GM12878 (cell line): ENCODE measurements at regions not wholly inside any gene's neighbourhood (a gene's known extent, or its start where the extent isn't known, plus 50 kb on each side); places are given as distances from the start of the nearest gene placed in this dataset.

Source experiments
- ATAC-seq: fragments of 200-7000 bp; cut with Tn5 transposase; 3 replicates; pipeline ENCODE4 v1.9.1; 2020; ENCODE audit warnings: mild to moderate bottlenecking, moderate library complexity
- BruUV-seq: library from RNA; stranded (reverse); fragments of 400-500 nt; replicated peaks from 2 replicates; lab custom pipeline; 2021; lab: Mats Ljungman, UMichigan
- CTCF ChIA-PET: fragments of 300-600 bp; sonication (Branson Sonifier 250); formaldehyde crosslinking; extraction: SDS; loops from one replicate; lab custom pipeline; 2021; ENCODE audit warnings: inconsistent platforms; lab: Yijun Ruan, JAX
- POLR2A ChIA-PET: fragments of 350-600 bp; formaldehyde crosslinking; extraction: SDS; loops from one replicate; lab custom pipeline; 2021; ENCODE audit warnings: inconsistent platforms; lab: Charles Lee
- RAD21 ChIA-PET: fragments of 300-600 bp; sonication (Branson Sonifier 250); formaldehyde crosslinking; loops from one replicate; lab custom pipeline; 2023; ENCODE audit warnings: antibody characterized with exemption; ENCODE audit not compliant: unreplicated experiment; lab: Charles Lee
- SMC1A ChIA-PET: fragments of 300-600 bp; sonication (Branson Sonifier 250); formaldehyde crosslinking; loops from one replicate; lab custom pipeline; 2023; ENCODE audit not compliant: unreplicated experiment, uncharacterized antibody; lab: Charles Lee
- DNase-seq: peaks from one replicate; pipeline ENCODE4 v3.0.0-alpha.2; 2011; ENCODE audit warnings: low read depth, low spot score
- FAIRE-seq: peaks from 3 replicates; lab custom pipeline; 2011; peaks lifted over from hg19 to GRCh38; lab: Jason Lieb, UNC
- H2AFZ ChIP-seq: 2 replicates; pipeline ENCODE4 v1.6.0; 2011; ENCODE audit warnings: low read depth, low read length, control low read depth; ENCODE audit not compliant: control insufficient read depth
- H3K27ac ChIP-seq: 2 replicates; pipeline ENCODE4 v1.5.1; 2011; ENCODE audit warnings: control low read depth; ENCODE audit not compliant: control insufficient read depth, insufficient read depth
- H3K27me3 ChIP-seq, 2 experiments: replicated peaks in 1 of 2; 2 replicates each; pipeline versions ENCODE4 v1.6.0 to v1.6.1; 2011; ENCODE audit warnings: low read length in 1 of 2; ENCODE audit not compliant: control insufficient read depth in 2 of 2, insufficient read depth in 2 of 2
- H3K36me3 ChIP-seq, 2 experiments: 2 replicates each; pipeline ENCODE4 v1.5.1; 2011; ENCODE audit warnings: low read length in 1 of 2; ENCODE audit not compliant: control insufficient read depth in 2 of 2, insufficient read depth in 2 of 2
- H3K4me1 ChIP-seq: 2 replicates; pipeline ENCODE4 v1.6.1; 2011; ENCODE audit warnings: mild to moderate bottlenecking, low read length, moderate library complexity, mixed read lengths; ENCODE audit not compliant: control insufficient read depth, insufficient read depth
- H3K4me2 ChIP-seq: 2 replicates; pipeline ENCODE4 v1.6.0; 2011; ENCODE audit warnings: control low read depth; ENCODE audit not compliant: control insufficient read depth, insufficient read depth
- H3K4me3 ChIP-seq: fragments of 200-600 bp; sonication (generic); 2 replicates; pipeline ENCODE4 v1.5.1; 2016
- H3K79me2 ChIP-seq: 2 replicates; pipeline ENCODE4 v1.6.0; 2011; ENCODE audit warnings: low read length; ENCODE audit not compliant: control insufficient read depth, insufficient read depth
- H3K9ac ChIP-seq: 2 replicates; pipeline ENCODE4 v1.8.0; 2011; ENCODE audit warnings: low read length, control low read depth, mixed read lengths; ENCODE audit not compliant: control insufficient read depth, insufficient read depth
- H3K9me3 ChIP-seq: replicated peaks from 3 replicates; pipeline ENCODE4 v1.5.1; 2011; ENCODE audit warnings: mild to moderate bottlenecking, low read length; ENCODE audit not compliant: control insufficient read depth, insufficient read depth
- H4K20me1 ChIP-seq: 2 replicates; pipeline ENCODE4 v1.6.0; 2011; ENCODE audit not compliant: control insufficient read depth, insufficient read depth
- CBX3 ChIP-seq: fragments of 200-600 bp; sonication (generic); IDR thresholded peaks from 2 replicates; pipeline ENCODE4 v1.6.1; 2016; ENCODE audit warnings: low read depth, borderline replicate concordance
- EGR1 ChIP-seq, 2 experiments: IDR thresholded peaks; 1 replicate in 1 of 2; 2 replicates in 1 of 2; pipeline ENCODE4 v1.6.1; 2011 to 2012; ENCODE audit warnings: low read depth in 2 of 2, low read length in 2 of 2, borderline replicate concordance in 1 of 2, mild to moderate bottlenecking in 1 of 2, moderate library complexity in 1 of 2
- GATAD2B ChIP-seq: fragments of 450-650 bp; conservative IDR thresholded peaks from 2 replicates; pipeline ENCODE4 v1.6.1; 2017; ENCODE audit warnings: low read depth, mild to moderate bottlenecking, moderate library complexity
- HCFC1 ChIP-seq: fragments of 150-350 bp; IDR thresholded peaks from 2 replicates; pipeline ENCODE4 v1.6.1; 2014; ENCODE audit warnings: low read length
- HDAC2 ChIP-seq: fragments of 200-600 bp; sonication (generic); IDR thresholded peaks from 2 replicates; pipeline ENCODE4 v1.6.1; 2017
- KAT2A ChIP-seq: conservative IDR thresholded peaks from 2 replicates; pipeline ENCODE4 v1.6.1; 2011; ENCODE audit warnings: low read depth, low read length; ENCODE audit not compliant: control insufficient read depth
- KDM1A ChIP-seq: fragments of 200-600 bp; sonication (generic); IDR thresholded peaks from 2 replicates; pipeline ENCODE4 v1.6.1; 2016; ENCODE audit warnings: borderline replicate concordance
- PML ChIP-seq: IDR thresholded peaks from 2 replicates; pipeline ENCODE4 v1.6.1; 2012; ENCODE audit warnings: low read length, inconsistent platforms
- RFX5 ChIP-seq: IDR thresholded peaks from 2 replicates; pipeline ENCODE4 v1.6.1; 2011; ENCODE audit warnings: low read depth, low read length, improper control_type of control experiment
- TBL1XR1 ChIP-seq: IDR thresholded peaks from 2 replicates; pipeline ENCODE4 v1.6.1; 2012; ENCODE audit warnings: low read depth, low read length, improper control_type of control experiment
- YBX1 ChIP-seq: fragments of 450-650 bp; IDR thresholded peaks from 2 replicates; pipeline ENCODE4 v1.6.1; 2016; ENCODE audit warnings: antibody characterized with exemption
- ZNF207 ChIP-seq: fragments of 450-650 bp; IDR thresholded peaks from 2 replicates; pipeline ENCODE4 v1.6.1; 2014; ENCODE audit warnings: antibody characterized with exemption, mild to moderate bottlenecking, borderline replicate concordance
- WGBS: methylation state at CpG from one replicate; pipeline ENCODE4 v1.1.6; 2016; ENCODE audit warnings: low lambda C conversion rate; ENCODE audit not compliant: insufficient replicate concordance, insufficient coverage; ENCODE audit errors: missing lambda C conversion rate; 5-methylcytosine and 5-hydroxymethylcytosine counted together
- in situ Hi-C: fragments of 300-500 bp; cut with MboI; formaldehyde crosslinking; loops from 9 replicates; pipeline ENCODE4 v1.14.3; 2018; ENCODE audit warnings: mixed read lengths
- intact Hi-C: fragments of 100-400 bp; cut with micrococcal nuclease; formaldehyde crosslinking; loops from one replicate; pipeline ENCODE4 v1.14.2; 2022; ENCODE audit not compliant: unreplicated experiment
- TF ChIP-seq, protein P1 (sequence below): fragments of 450-650 bp; IDR thresholded peaks from 2 replicates; pipeline ENCODE4 v1.6.1; 2017; ENCODE audit warnings: mild to moderate bottlenecking

DNA sequence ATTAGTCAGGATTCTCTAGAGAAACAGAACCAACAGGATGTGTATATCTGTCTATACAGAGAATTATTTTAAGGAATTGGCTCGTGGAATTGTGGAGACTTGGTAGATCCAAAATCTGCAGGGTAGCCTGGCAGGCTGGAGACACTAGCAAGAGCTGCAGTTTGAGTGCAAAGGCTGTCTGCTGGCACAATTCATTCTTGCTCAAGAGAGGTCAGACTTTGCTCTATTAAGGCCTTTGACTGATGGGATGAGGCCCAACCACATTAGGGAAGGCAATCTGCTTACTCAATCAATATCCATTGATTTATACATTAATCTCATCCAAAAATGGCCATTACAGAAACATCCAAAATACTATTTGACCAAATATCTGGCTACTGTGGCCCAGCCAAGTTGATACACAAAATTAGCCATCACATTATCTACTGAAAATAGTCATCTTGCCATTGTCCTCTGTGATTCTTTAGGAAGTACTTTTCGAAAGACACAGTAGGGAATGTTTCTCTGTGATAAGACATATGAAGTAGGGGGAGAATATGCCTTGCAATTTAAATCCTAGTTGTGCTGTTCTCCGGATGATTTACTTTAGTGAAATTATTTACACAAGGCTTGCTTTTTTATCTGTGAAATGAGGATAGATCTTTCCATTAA lies 873.8 kb downstream of the ROBO2 start (continued):
- no peak for TF ChIP-seq GATAD2B
- no peak for TF ChIP-seq PML
- no peak for TF ChIP-seq YBX1
- no peak for TF ChIP-seq KDM1A
- no peak for TF ChIP-seq ZNF207
- TF ChIP-seq, all 136 proteins: peak for 0

DNA sequence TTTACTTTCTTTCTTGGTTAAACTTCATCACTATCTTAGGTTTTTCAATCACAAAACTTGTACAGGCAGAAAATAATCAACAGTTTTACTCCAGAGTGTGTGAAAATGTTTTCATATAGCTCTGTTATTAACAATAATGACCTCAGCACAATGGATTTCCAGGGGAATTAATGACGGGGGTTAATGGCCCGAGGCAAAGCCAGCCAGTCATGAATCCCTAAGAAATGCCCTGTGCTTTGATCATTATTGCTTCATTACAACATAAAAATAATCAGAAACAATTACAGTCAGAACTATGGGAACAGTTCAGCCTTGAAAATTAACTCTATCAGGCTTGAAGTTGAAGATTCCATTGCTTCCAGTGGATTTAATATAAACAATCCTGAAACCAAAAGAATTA lies 875.4 kb downstream of the ROBO2 start:
- no TSS peak for BruUV-seq
- FAIRE-seq (no peak), ATAC-seq (no peak), DNase-seq (no peak)
- 21% methylated on average over 2 of the region's 2 CpGs for WGBS
- no peaks in the 10 kb centered on the region for H3K36me3 ChIP-seq
- SMC1A ChIA-PET = no interaction called here
- H2AFZ ChIP-seq = no peak overlapping the region
- TF ChIP-seq EGR1 (IDR thresholded peaks at IDR 0.05; ENCODE audit: borderline replicate concordance in 1 of 2, low read depth in 2 of 2, low read length in 2 of 2) = no peak
- no peak for TF ChIP-seq KAT2A
- TF ChIP-seq, protein P1, sequence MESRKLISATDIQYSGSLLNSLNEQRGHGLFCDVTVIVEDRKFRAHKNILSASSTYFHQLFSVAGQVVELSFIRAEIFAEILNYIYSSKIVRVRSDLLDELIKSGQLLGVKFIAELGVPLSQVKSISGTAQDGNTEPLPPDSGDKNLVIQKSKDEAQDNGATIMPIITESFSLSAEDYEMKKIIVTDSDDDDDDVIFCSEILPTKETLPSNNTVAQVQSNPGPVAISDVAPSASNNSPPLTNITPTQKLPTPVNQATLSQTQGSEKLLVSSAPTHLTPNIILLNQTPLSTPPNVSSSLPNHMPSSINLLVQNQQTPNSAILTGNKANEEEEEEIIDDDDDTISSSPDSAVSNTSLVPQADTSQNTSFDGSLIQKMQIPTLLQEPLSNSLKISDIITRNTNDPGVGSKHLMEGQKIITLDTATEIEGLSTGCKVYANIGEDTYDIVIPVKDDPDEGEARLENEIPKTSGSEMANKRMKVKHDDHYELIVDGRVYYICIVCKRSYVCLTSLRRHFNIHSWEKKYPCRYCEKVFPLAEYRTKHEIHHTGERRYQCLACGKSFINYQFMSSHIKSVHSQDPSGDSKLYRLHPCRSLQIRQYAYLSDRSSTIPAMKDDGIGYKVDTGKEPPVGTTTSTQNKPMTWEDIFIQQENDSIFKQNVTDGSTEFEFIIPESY = no peak
- TF ChIP-seq TBL1XR1 = no peak
- TF ChIP-seq RFX5 = no peak
- no peak for TF ChIP-seq HDAC2
- no peak for TF ChIP-seq HCFC1
- TF ChIP-seq CBX3 = no peak
- no peaks in the 10 kb centered on the region for H4K20me1 ChIP-seq
- H3K27me3 ChIP-seq = no peaks in the 10 kb centered on the region
- in situ Hi-C loops (no loop called here), intact Hi-C loops (no loop called here)
- RAD21 ChIA-PET = no interaction called here
- no peak overlapping the region for H3K9ac ChIP-seq
- POLR2A ChIA-PET = no interaction called here
- no peaks in the 10 kb centered on the region for H3K79me2 ChIP-seq
- no peaks in the 10 kb centered on the region for H3K4me1 ChIP-seq
- H3K9me3 ChIP-seq = no peaks in the 10 kb centered on the region
- no peak overlapping the region for H3K27ac ChIP-seq
- CTCF ChIA-PET = no interaction called here
- H3K4me2 ChIP-seq = no peak overlapping the region
- H3K4me3 ChIP-seq = no peak overlapping the region
